Loucy (cell line): ENCODE measurements at regions not wholly inside any gene's neighbourhood (a gene's known extent, or its start where the extent isn't known, plus 50 kb on each side); places are given as distances from the start of the nearest gene placed in this dataset.

Experiments used
- H2AFZ ChIP-seq: fragments of 200-600 bp; sonication (generic); 2 replicates; pipeline ENCODE4 v1.6.0; 2016; ENCODE audit warnings: antibody characterized with exemption, mild to moderate bottlenecking, low read length, moderate library complexity
- H3F3A ChIP-seq: fragments of 200-600 bp; 2 replicates; pipeline ENCODE4 v1.6.0; 2016; ENCODE audit warnings: antibody characterized with exemption, low read depth, mild to moderate bottlenecking
- H3K27me3 ChIP-seq: fragments of 200-600 bp; sonication (generic); 2 replicates; pipeline ENCODE4 v1.6.1; 2014; ENCODE audit warnings: low read length, mild to moderate bottlenecking; ENCODE audit not compliant: insufficient read depth, poor library complexity, severe bottlenecking
- H3K36me3 ChIP-seq: fragments of 200-600 bp; sonication (generic); 2 replicates; pipeline ENCODE4 v1.6.1; 2016; ENCODE audit warnings: low read length; ENCODE audit not compliant: insufficient read depth
- H3K4me1 ChIP-seq: fragments of 200-600 bp; sonication (generic); 2 replicates; pipeline ENCODE4 v1.5.1; 2014; ENCODE audit warnings: low read length, mild to moderate bottlenecking; ENCODE audit not compliant: insufficient read depth, poor library complexity, severe bottlenecking
- H3K4me2 ChIP-seq: fragments of 200-600 bp; sonication (generic); 2 replicates; pipeline ENCODE4 v1.6.0; 2014; ENCODE audit warnings: antibody characterized with exemption, low read length, low read depth, mild to moderate bottlenecking; ENCODE audit not compliant: poor library complexity, severe bottlenecking
- H3K4me3 ChIP-seq: fragments of 200-600 bp; sonication (generic); 2 replicates; pipeline ENCODE4 v1.5.1; 2014; ENCODE audit warnings: low read length, mild to moderate bottlenecking, mixed read lengths; ENCODE audit not compliant: poor library complexity, severe bottlenecking
- H3K79me2 ChIP-seq: fragments of 200-600 bp; sonication (generic); 2 replicates; pipeline ENCODE4 v1.6.1; 2014; ENCODE audit warnings: low read length; ENCODE audit not compliant: insufficient read depth
- H3K9ac ChIP-seq: fragments of 200-600 bp; sonication (generic); 2 replicates; pipeline ENCODE4 v1.6.0; 2014; ENCODE audit warnings: mild to moderate bottlenecking, low read depth, low read length, moderate library complexity; ENCODE audit not compliant: poor library complexity, severe bottlenecking
- H3K9me2 ChIP-seq: fragments of 200-600 bp; sonication (generic); replicated peaks from 2 replicates; pipeline ENCODE4 v1.6.1; 2016; ENCODE audit warnings: low read depth, low read length, mixed read lengths
- H3K9me3 ChIP-seq: fragments of 200-600 bp; sonication (generic); 2 replicates; pipeline ENCODE4 v1.6.1; 2014; ENCODE audit warnings: mild to moderate bottlenecking, antibody characterized with exemption, low read length, low read depth; ENCODE audit not compliant: insufficient read depth
- H4K20me1 ChIP-seq: fragments of 200-600 bp; sonication (generic); 2 replicates; pipeline ENCODE4 v1.6.0; 2014; ENCODE audit warnings: antibody characterized with exemption, low read length, mild to moderate bottlenecking; ENCODE audit not compliant: insufficient read depth, poor library complexity, severe bottlenecking
- EZH2phosphoT487 ChIP-seq: fragments of 200-600 bp; IDR thresholded peaks from 2 replicates; pipeline ENCODE4 v1.6.1; 2018; ENCODE audit warnings: antibody characterized with exemption, mild to moderate bottlenecking, moderate library complexity, borderline replicate concordance
- TF ChIP-seq, protein P1 (sequence below): fragments of 200-600 bp; sonication (generic); conservative IDR thresholded peaks from 2 replicates; pipeline ENCODE4 v1.5.1; 2014; ENCODE audit warnings: mild to moderate bottlenecking, antibody characterized with exemption, low read length

DNA sequence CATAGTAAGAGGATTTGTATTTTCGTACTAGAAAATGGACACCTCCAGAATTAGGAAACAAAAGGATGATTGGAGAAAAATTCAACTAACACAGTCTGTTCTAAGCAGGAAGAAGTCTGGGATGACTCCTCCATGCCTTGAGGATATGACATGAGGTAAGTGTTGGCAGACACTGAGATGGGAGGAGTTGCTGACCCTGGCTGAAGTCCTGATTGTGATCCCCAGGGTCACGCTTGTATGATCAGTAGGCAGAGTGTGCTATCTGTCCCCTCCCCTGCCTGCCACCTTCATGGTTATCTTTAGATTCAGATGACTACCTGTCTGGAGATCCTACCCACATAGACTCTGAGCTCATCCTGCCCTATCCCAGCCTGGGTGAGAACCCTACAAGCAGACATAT lies 249.1 kb downstream of the C1orf94 start:
- Histone ChIP-seq H3K4me3 (no peak overlapping the region), H3K9ac (no peak overlapping the region), H3K9me2 (no peaks in the 10 kb centered on the region), H3K79me2 (no peaks in the 10 kb centered on the region), H2AFZ (no peak overlapping the region), H3F3A (no peaks in the 10 kb centered on the region), H4K20me1 (no peaks in the 10 kb centered on the region), H3K9me3 (no peaks in the 10 kb centered on the region), H3K4me2 (no peak overlapping the region), H3K27me3 (no peaks in the 10 kb centered on the region), H3K36me3 (no peaks in the 10 kb centered on the region), H3K4me1 (no peaks in the 10 kb centered on the region)
- TF ChIP-seq EZH2phosphoT487, result no peak
- TF ChIP-seq, protein P1, sequence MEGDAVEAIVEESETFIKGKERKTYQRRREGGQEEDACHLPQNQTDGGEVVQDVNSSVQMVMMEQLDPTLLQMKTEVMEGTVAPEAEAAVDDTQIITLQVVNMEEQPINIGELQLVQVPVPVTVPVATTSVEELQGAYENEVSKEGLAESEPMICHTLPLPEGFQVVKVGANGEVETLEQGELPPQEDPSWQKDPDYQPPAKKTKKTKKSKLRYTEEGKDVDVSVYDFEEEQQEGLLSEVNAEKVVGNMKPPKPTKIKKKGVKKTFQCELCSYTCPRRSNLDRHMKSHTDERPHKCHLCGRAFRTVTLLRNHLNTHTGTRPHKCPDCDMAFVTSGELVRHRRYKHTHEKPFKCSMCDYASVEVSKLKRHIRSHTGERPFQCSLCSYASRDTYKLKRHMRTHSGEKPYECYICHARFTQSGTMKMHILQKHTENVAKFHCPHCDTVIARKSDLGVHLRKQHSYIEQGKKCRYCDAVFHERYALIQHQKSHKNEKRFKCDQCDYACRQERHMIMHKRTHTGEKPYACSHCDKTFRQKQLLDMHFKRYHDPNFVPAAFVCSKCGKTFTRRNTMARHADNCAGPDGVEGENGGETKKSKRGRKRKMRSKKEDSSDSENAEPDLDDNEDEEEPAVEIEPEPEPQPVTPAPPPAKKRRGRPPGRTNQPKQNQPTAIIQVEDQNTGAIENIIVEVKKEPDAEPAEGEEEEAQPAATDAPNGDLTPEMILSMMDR, result no peak

DNA sequence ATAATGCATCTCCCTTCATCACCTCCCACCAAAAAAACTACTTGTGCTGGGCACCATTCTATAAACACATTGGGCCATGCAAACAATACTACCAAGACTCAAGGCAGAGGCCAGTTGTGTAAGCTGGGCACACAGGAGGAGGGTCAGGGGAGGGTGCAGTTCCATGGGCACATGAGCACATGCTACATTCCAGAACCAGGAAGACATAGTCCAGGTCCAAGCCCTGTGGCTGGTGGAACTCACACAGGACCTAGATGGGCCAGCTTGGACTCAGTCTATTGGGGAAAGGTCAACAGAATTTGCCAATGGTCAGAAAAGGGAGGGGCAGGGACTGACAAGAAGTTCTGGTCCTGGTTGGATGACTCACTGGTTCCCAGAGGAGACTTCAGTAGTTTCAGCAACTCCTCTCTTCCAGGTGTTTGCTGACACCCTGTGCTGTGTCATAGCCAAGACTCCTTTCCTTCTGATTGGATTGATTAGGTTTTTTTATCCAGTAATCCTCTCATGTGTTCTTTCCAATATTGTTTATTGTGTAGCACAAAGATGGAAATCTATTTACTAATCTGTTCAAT lies 249.7 kb downstream of the C1orf94 start:
- Histone ChIP-seq H3K79me2 (no peaks in the 10 kb centered on the region), H3K4me3 (no peak overlapping the region), H3K9me2 (no peaks in the 10 kb centered on the region), H3K4me1 (no peaks in the 10 kb centered on the region), H2AFZ (no peak overlapping the region), H4K20me1 (no peaks in the 10 kb centered on the region), H3F3A (no peaks in the 10 kb centered on the region), H3K9me3 (no peaks in the 10 kb centered on the region), H3K36me3 (no peaks in the 10 kb centered on the region), H3K9ac (no peak overlapping the region), H3K27me3 (no peaks in the 10 kb centered on the region), H3K4me2 (no peak overlapping the region)
- TF ChIP-seq, protein P1, result no peak
- TF ChIP-seq EZH2phosphoT487, result no peak

DNA sequence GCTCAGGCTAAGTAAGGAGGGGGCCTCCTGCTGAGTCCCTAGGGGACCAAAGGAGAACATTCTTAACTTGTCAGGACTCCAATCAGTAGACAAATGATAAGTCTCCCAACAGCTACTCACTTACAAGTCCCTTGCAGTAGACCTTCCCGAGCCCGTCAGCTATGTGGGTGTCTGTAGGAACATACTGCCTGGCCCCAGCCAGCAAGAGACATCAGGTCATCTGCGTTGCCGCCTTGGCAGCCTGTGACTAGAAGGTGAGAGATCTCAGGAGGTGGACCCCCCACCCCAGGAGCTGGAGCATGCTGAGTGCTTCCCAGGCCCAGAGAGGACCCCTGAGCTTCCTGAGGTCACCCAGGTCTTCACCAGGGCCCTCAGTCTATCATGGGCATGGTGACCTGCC lies 250.5 kb downstream of the C1orf94 start:
- no peak overlapping the region for H3K9ac ChIP-seq
- no peaks in the 10 kb centered on the region for H3K9me3 ChIP-seq
- H3K27me3 ChIP-seq, result no peaks in the 10 kb centered on the region
- H4K20me1 ChIP-seq, result no peaks in the 10 kb centered on the region
- no peak overlapping the region for H3K4me3 ChIP-seq
- no peaks in the 10 kb centered on the region for H3K9me2 ChIP-seq
- H3K4me2 ChIP-seq, result no peak overlapping the region
- no peak overlapping the region for H2AFZ ChIP-seq
- H3K36me3 ChIP-seq, result no peaks in the 10 kb centered on the region
- no peak for TF ChIP-seq EZH2phosphoT487
- TF ChIP-seq, protein P1, result no peak
- no peaks in the 10 kb centered on the region for H3K4me1 ChIP-seq
- H3F3A ChIP-seq, result no peaks in the 10 kb centered on the region
- no peaks in the 10 kb centered on the region for H3K79me2 ChIP-seq
